Neuronal stem cell (in vitro differentiated cells): ENCODE measurements at regions not wholly inside any gene's neighbourhood (a gene's known extent, or its start where the extent isn't known, plus 50 kb on each side); places are given as distances from the start of the nearest gene placed in this dataset.

Source experiments
- DNase-seq: peaks from one replicate; pipeline ENCODE4 v3.0.0-alpha.2; 2013; ENCODE audit warnings: low spot score
- H2AFZ ChIP-seq: one replicate; pipeline ENCODE4 v1.6.1; 2013; ENCODE audit warnings: mild to moderate bottlenecking, low read length, inconsistent platforms
- H2AK5ac ChIP-seq: 2 replicates; pipeline ENCODE4 v1.6.1; 2013; ENCODE audit warnings: low read depth, mild to moderate bottlenecking, inconsistent platforms, low read length, moderate library complexity, mixed read lengths
- H2BK120ac ChIP-seq: 2 replicates; pipeline ENCODE4 v1.6.1; 2013; ENCODE audit warnings: low read depth, mild to moderate bottlenecking, inconsistent platforms, low read length, moderate library complexity, mixed read lengths
- H2BK12ac ChIP-seq: one replicate; pipeline ENCODE4 v1.6.1; 2013; ENCODE audit warnings: low read length, inconsistent platforms
- H2BK15ac ChIP-seq: 2 replicates; pipeline ENCODE4 v1.6.1; 2013; ENCODE audit warnings: mild to moderate bottlenecking, low read length, inconsistent platforms, mixed read lengths
- H2BK5ac ChIP-seq: one replicate; pipeline ENCODE4 v1.6.1; 2013; ENCODE audit warnings: inconsistent platforms, mild to moderate bottlenecking, low read length, moderate library complexity
- H3K14ac ChIP-seq: one replicate; pipeline ENCODE4 v1.6.1; 2013; ENCODE audit warnings: low read length, inconsistent platforms
- H3K18ac ChIP-seq: 2 replicates; pipeline ENCODE4 v1.6.1; 2013; ENCODE audit warnings: low read length, inconsistent platforms
- H3K23ac ChIP-seq: 2 replicates; pipeline ENCODE4 v1.6.1; 2013; ENCODE audit warnings: low read depth, mild to moderate bottlenecking, mixed read lengths, low read length, inconsistent platforms; ENCODE audit not compliant: poor library complexity
- H3K27ac ChIP-seq: replicated peaks from 3 replicates; pipeline ENCODE4 v1.5.1; 2013; ENCODE audit warnings: low read length, inconsistent platforms
- H3K27me3 ChIP-seq, 3 experiments: 2 replicates each; pipeline ENCODE4 v1.6.1; 2013; ENCODE audit warnings: low read length in 3 of 3, mild to moderate bottlenecking in 2 of 3, inconsistent platforms in 1 of 3, low read depth in 1 of 3, mixed read lengths in 1 of 3, moderate library complexity in 1 of 3; ENCODE audit not compliant: control insufficient read depth in 3 of 3, insufficient read depth in 3 of 3
- H3K36me3 ChIP-seq, 2 donors: replicated peaks in 1 of 2; 2 replicates each; pipeline ENCODE4 v1.6.1; 2013; ENCODE audit warnings: low read length in 2 of 2; ENCODE audit not compliant: control insufficient read depth in 2 of 2, insufficient read depth in 2 of 2
- H3K4ac ChIP-seq: 2 replicates; pipeline ENCODE4 v1.6.1; 2013; ENCODE audit warnings: inconsistent platforms, mild to moderate bottlenecking, low read length, moderate library complexity
- H3K4me1 ChIP-seq, 2 donors: 1 replicate in 1 of 2; 2 replicates in 1 of 2; pipeline ENCODE4 v1.6.1; 2013; ENCODE audit warnings: low read length in 2 of 2, low read depth in 1 of 2; ENCODE audit not compliant: control insufficient read depth in 2 of 2, insufficient read depth in 1 of 2
- H3K4me2 ChIP-seq: one replicate; pipeline ENCODE4 v1.6.1; 2013; ENCODE audit warnings: mild to moderate bottlenecking, low read length, inconsistent platforms; ENCODE audit not compliant: insufficient read depth, poor library complexity, severe bottlenecking
- H3K4me3 ChIP-seq, 2 donors: 2 replicates each; pipeline ENCODE4 v1.5.1; 2013; ENCODE audit warnings: low read length in 2 of 2, mild to moderate bottlenecking in 2 of 2, inconsistent platforms in 1 of 2, moderate library complexity in 1 of 2
- H3K79me1 ChIP-seq: one replicate; pipeline ENCODE4 v1.6.1; 2013; ENCODE audit warnings: low read depth, mild to moderate bottlenecking, inconsistent platforms, low read length, moderate library complexity
- H3K9ac ChIP-seq: one replicate; pipeline ENCODE4 v1.6.1; 2013; ENCODE audit warnings: mild to moderate bottlenecking, low read depth, low read length, inconsistent platforms; ENCODE audit not compliant: poor library complexity
- H3K9me3 ChIP-seq, 2 donors: replicated peaks in 1 of 2; 2 replicates each; pipeline versions ENCODE3 to v1.6.1; 2013; ENCODE audit warnings: low read length in 2 of 2, mild to moderate bottlenecking in 2 of 2, inconsistent platforms in 1 of 2, low read depth in 1 of 2, mixed read lengths in 1 of 2, moderate library complexity in 1 of 2; ENCODE audit not compliant: control insufficient read depth in 2 of 2, insufficient read depth in 1 of 2
- H4K8ac ChIP-seq: one replicate; pipeline ENCODE4 v1.6.1; 2013; ENCODE audit warnings: low read depth, mild to moderate bottlenecking, inconsistent platforms, low read length, moderate library complexity
- H4K91ac ChIP-seq: one replicate; pipeline ENCODE4 v1.6.1; 2013; ENCODE audit warnings: low read length, low read depth, mild to moderate bottlenecking, inconsistent platforms; ENCODE audit not compliant: poor library complexity
- WGBS, 2 donors: extraction: QIAGEN DNeasy Blood & Tissue Kit; methylation state at CpG; one replicate each; pipeline ENCODE4 v1.1.7; 2013; ENCODE audit warnings: missing lambda C conversion rate in 2 of 2, mixed read lengths in 1 of 2; ENCODE audit not compliant: insufficient read length in 2 of 2, insufficient replicate concordance in 1 of 2; ENCODE audit errors: extremely low coverage in 2 of 2; 5-methylcytosine and 5-hydroxymethylcytosine counted together

GRCh38 chr1:238404481-238404880 is 513.8 kb upstream of the ZP4 start:
- Histone ChIP-seq H2BK15ac (no peak overlapping the region), H3K36me3 (no peaks in the 10 kb centered on the region), H3K4me2 (no peak overlapping the region), H4K91ac (no peak overlapping the region), H3K14ac (no peak overlapping the region), H3K18ac (no peak overlapping the region), H2BK12ac (no peak overlapping the region), H3K27me3 (no peaks in the 10 kb centered on the region), H4K8ac (no peak overlapping the region), H3K4me3 (no peak overlapping the region), H3K27ac (no peak overlapping the region), H3K9ac (no peak overlapping the region), H2AK5ac (no peak overlapping the region), H3K23ac (no peak overlapping the region), H2AFZ (peak overlapping the region; percentile 32), H3K4me1 (no peaks in the 10 kb centered on the region), H2BK120ac (no peak overlapping the region), H3K4ac (no peak overlapping the region), H2BK5ac (no peak overlapping the region), H3K9me3 (peaks cover 0 to 2% of the 10 kb centered on the region in 2 donors), H3K79me1 (no peaks in the 10 kb centered on the region)
- no peak for DNase-seq
- no CpG with 5 or more reads among the region's 1 CpG for WGBS, 2 donors

GRCh38 chr1:238401144-238401543 is 510.4 kb upstream of the ZP4 start:
- WGBS, 2 donors, result no CpG with 5 or more reads among the region's 4 CpGs
- Histone ChIP-seq H3K27ac (no peak overlapping the region), H4K91ac (no peak overlapping the region), H3K9me3 (peaks cover 0 to 2% of the 10 kb centered on the region in 2 donors), H2BK5ac (no peak overlapping the region), H2AFZ (no peak overlapping the region), H3K79me1 (no peaks in the 10 kb centered on the region), H3K23ac (no peak overlapping the region), H3K18ac (no peak overlapping the region), H2BK120ac (no peak overlapping the region), H2BK15ac (no peak overlapping the region), H3K4ac (no peak overlapping the region), H2AK5ac (no peak overlapping the region), H3K14ac (no peak overlapping the region), H3K4me3 (no peak overlapping the region), H3K9ac (no peak overlapping the region), H3K27me3 (no peaks in the 10 kb centered on the region), H3K36me3 (no peaks in the 10 kb centered on the region), H2BK12ac (no peak overlapping the region), H3K4me2 (no peak overlapping the region), H3K4me1 (no peaks in the 10 kb centered on the region), H4K8ac (no peak overlapping the region)
- DNase-seq, result no peak

- Histone ChIP-seq H3K4ac (no peak overlapping the region), H2BK5ac (no peak overlapping the region), H3K9me3 (peaks cover 0 to 2% of the 10 kb centered on the region in 2 donors), H4K91ac (no peak overlapping the region), H3K18ac (no peak overlapping the region), H3K9ac (no peak overlapping the region), H4K8ac (no peak overlapping the region), H2AFZ (no peak overlapping the region), H2BK120ac (no peak overlapping the region), H2AK5ac (no peak overlapping the region), H3K4me3 (no peak overlapping the region), H3K4me1 (no peaks in the 10 kb centered on the region), H3K4me2 (no peak overlapping the region), H3K79me1 (no peaks in the 10 kb centered on the region), H3K36me3 (peaks cover 0 to 2% of the 10 kb centered on the region in 2 donors), H3K27ac (no peak overlapping the region), H3K14ac (no peak overlapping the region), H2BK15ac (no peak overlapping the region), H2BK12ac (no peak overlapping the region), H3K23ac (no peak overlapping the region), H3K27me3 (no peaks in the 10 kb centered on the region)
- no CpG with 5 or more reads among the region's 4 CpGs for WGBS, 2 donors
- DNase-seq, result no peak
Observed at GRCh38 chr1:238399558-238399957, 508.8 kb upstream of the ZP4 start.

GRCh38 chr1:238396140-238396539 is 505.4 kb upstream of the ZP4 start:
- no peak for DNase-seq
- H4K91ac ChIP-seq, result no peak overlapping the region

More at GRCh38 chr1:238396140-238396539, 505.4 kb upstream of the ZP4 start:
- no peak overlapping the region for H2AK5ac ChIP-seq
- H3K14ac ChIP-seq, result no peak overlapping the region
- H3K18ac ChIP-seq, result no peak overlapping the region
- H3K23ac ChIP-seq, result no peak overlapping the region
- H2BK5ac ChIP-seq, result no peak overlapping the region
- H2BK120ac ChIP-seq, result no peak overlapping the region
- no peak overlapping the region for H2AFZ ChIP-seq
- H3K79me1 ChIP-seq, result no peaks in the 10 kb centered on the region
- H3K27me3 ChIP-seq, result no peaks in the 10 kb centered on the region
- peaks cover 0 to 6% of the 10 kb centered on the region in 2 donors for H3K4me1 ChIP-seq
- H3K4me2 ChIP-seq, result no peak overlapping the region
- peaks cover 0 to 2% of the 10 kb centered on the region in 2 donors for H3K36me3 ChIP-seq
- H3K9me3 ChIP-seq, result no peaks in the 10 kb centered on the region
- no peak overlapping the region for H4K8ac ChIP-seq
- H2BK12ac ChIP-seq, result no peak overlapping the region
- H3K27ac ChIP-seq, result no peak overlapping the region
- H2BK15ac ChIP-seq, result no peak overlapping the region
- H3K4me3 ChIP-seq, result no peak overlapping the region
- H3K9ac ChIP-seq, result no peak overlapping the region
- H3K4ac ChIP-seq, result no peak overlapping the region
